ENCODE measurements at regions not wholly inside any gene's neighbourhood (a gene's known extent, or its start where the extent isn't known, plus 50 kb on each side); places are given as distances from the start of the nearest gene placed in this dataset.

DNA sequence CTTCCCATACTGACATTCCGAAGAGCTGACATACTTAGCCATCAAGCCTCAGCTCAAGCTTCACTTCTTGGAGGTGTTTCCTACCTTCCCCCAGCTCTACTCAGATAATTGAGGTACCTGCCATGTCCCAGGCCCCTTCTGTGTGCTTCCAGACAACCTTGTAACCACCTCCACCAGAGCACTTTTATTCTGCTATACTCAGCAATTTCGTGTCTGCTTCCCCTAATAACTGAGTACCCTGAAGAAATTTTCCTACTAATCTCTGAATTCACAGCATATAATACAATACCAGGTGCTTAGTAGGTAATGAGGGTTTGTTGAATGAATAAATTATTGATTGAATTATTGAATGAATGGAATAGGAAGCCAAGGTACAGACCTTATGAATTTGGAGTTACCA, 605.5 kb downstream of the MID1IP1 start:
- no peaks in the 10 kb centered on the region for H3K4me1 ChIP-seq
- no peak for DNase-seq
- WGBS, 2 donors, result 88 to 92% methylated on average over 2 of the region's 2 CpGs
- no peak overlapping the region for H3K4me3 ChIP-seq
- intact Hi-C loops (cut with DNase I), result no loop called here
- no peaks in the 10 kb centered on the region for H3K9me3 ChIP-seq
- H3K27me3 ChIP-seq, result no peaks in the 10 kb centered on the region
- TF ChIP-seq EP300 (IDR thresholded peaks at IDR 0.05) (no peak), POLR2A (IDR thresholded peaks at IDR 0.05) (no peak), POLR2AphosphoS5 (IDR thresholded peaks at IDR 0.05) (no peak)
- TF ChIP-seq, protein P1, sequence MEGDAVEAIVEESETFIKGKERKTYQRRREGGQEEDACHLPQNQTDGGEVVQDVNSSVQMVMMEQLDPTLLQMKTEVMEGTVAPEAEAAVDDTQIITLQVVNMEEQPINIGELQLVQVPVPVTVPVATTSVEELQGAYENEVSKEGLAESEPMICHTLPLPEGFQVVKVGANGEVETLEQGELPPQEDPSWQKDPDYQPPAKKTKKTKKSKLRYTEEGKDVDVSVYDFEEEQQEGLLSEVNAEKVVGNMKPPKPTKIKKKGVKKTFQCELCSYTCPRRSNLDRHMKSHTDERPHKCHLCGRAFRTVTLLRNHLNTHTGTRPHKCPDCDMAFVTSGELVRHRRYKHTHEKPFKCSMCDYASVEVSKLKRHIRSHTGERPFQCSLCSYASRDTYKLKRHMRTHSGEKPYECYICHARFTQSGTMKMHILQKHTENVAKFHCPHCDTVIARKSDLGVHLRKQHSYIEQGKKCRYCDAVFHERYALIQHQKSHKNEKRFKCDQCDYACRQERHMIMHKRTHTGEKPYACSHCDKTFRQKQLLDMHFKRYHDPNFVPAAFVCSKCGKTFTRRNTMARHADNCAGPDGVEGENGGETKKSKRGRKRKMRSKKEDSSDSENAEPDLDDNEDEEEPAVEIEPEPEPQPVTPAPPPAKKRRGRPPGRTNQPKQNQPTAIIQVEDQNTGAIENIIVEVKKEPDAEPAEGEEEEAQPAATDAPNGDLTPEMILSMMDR (IDR thresholded peaks at IDR 0.05), result no peak
- no peak overlapping the region for H3K27ac ChIP-seq
- no peaks in the 10 kb centered on the region for H3K36me3 ChIP-seq

DNA sequence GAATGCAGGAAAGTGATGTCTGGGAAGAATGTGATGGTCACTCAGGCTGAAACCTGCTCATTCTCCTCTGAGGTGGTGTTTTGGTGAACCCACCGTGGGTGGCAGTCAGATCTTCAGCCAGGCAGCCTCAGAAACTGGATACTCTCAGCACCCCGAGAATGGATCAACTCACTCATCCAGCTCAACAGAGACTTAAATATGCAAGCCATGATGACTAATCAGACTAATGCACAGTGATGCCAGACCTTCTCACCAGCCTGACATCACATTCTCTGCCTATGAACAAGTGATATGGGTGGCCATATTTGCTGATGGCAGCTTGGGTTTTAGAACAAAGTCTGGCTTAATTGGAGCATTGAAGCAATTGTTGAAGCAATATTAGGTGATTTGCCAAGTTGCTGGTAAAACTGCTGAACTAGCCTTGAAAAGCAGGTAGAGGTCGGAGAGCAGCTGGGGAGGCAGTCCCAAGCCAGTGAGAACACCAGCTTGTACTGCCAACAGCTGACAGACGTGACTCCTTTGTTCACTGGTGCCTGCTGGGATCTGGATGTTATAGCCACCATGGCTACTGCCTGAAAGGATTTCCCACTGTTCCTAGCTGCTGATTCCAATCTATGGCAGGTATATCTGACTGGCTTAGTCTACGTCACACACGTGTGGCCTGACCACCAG, 608.1 kb downstream of the MID1IP1 start:
- TF ChIP-seq, protein P1 (IDR thresholded peaks at IDR 0.05), result no peak
- TF ChIP-seq POLR2AphosphoS5 (IDR thresholded peaks at IDR 0.05) (no peak), POLR2A (IDR thresholded peaks at IDR 0.05) (no peak), EP300 (IDR thresholded peaks at IDR 0.05) (no peak)
- Histone ChIP-seq H3K4me1 (no peaks in the 10 kb centered on the region), H3K9me3 (no peaks in the 10 kb centered on the region), H3K36me3 (no peaks in the 10 kb centered on the region), H3K27me3 (no peaks in the 10 kb centered on the region), H3K4me3 (no peak overlapping the region), H3K27ac (no peak overlapping the region)
- intact Hi-C loops (cut with DNase I), result no loop called here
- 89 to 92% methylated on average over 6 of the region's 6 CpGs for WGBS, 2 donors
- no peak for DNase-seq

DNA sequence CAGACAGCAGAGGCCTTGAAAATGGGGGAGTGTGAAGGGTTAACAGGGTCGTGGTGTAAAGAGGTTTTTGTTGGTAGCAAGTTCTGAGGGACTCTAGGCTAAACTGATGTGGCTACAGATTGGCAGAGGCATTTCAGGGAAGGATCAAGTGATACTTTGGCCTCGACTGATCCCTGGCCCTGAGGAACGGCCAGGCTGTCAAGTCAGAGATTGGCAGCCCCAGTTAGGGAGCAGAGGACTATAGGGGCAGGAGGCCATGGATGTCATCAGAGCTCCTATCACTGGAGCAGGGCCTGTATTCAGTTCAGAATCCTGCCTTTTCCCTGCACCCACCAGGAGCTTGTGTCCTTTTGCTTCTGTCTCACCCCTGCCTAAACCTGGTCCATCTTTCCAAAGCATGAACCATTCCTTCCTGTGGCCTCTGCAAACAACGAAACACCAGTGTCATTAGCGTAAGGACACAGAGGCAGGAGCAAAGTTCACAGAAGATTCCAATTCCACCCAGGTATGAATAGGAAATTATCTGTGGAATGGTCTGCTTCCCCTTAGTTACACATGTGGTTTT, 613.1 kb downstream of the MID1IP1 start:
- TF ChIP-seq POLR2AphosphoS5 (IDR thresholded peaks at IDR 0.05) (no peak), EP300 (IDR thresholded peaks at IDR 0.05) (no peak), POLR2A (IDR thresholded peaks at IDR 0.05) (no peak)
- TF ChIP-seq, protein P1 (IDR thresholded peaks at IDR 0.05), result no peak
- Histone ChIP-seq H3K36me3 (no peaks in the 10 kb centered on the region), H3K4me3 (no peak overlapping the region), H3K4me1 (peaks cover 0 to 6% (median 2%) of the 10 kb centered on the region in 4 donors), H3K9me3 (no peaks in the 10 kb centered on the region), H3K27me3 (no peaks in the 10 kb centered on the region), H3K27ac (no peak overlapping the region)
- intact Hi-C loops (cut with DNase I), result no loop called here
- DNase-seq, result no peak
- WGBS, 2 donors, result 53 to 77% methylated on average over 5 of the region's 5 CpGs

DNA sequence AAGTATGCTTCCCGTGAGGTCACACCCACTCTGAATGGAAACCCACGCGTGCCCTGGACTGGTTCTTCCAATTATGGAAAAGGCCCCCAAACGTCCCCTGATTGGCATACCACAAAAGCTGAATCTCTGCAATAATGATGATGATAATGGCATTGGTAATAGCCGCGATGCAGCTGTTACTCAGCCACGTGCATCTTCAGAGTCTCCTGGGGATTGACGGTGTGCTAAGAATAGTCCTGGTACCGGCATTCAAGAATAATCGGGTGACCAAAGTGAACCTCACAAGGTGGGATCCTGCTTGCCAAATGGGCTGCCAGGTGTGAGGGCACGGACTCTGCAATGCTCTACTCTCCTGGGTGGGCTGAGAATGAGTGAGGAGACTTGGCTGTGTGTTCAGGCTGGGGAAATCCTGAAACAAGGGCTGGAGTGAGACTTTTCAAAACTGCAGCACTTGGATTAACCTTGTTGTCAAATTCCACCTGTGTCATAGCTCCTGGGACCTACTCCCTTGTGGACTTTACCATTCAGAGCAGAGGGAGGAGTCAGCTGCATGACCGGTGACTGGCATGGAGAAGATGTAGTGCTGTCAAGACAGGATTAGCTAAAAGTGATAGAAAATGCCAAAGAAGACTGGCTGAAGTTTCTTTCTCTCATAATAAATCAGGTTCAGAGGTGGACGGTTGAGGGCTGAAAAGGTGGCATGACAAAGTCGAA, 615.4 kb downstream of the MID1IP1 start:
- intact Hi-C loops (cut with DNase I), result no loop called here
- DNase-seq, result no peak
- no peaks in the 10 kb centered on the region for H3K27me3 ChIP-seq
- no peaks in the 10 kb centered on the region for H3K9me3 ChIP-seq
- TF ChIP-seq POLR2AphosphoS5 (IDR thresholded peaks at IDR 0.05) (no peak), POLR2A (IDR thresholded peaks at IDR 0.05) (no peak)
- TF ChIP-seq, protein P1 (IDR thresholded peaks at IDR 0.05), result no peak
- H3K4me1 ChIP-seq, result peaks cover 0 to 7% (median 4%) of the 10 kb centered on the region in 4 donors
- 78 to 91% methylated on average over 14 of the region's 14 CpGs for WGBS, 2 donors
- no peak overlapping the region for H3K27ac ChIP-seq
- H3K36me3 ChIP-seq, result no peaks in the 10 kb centered on the region
- H3K4me3 ChIP-seq, result no peak overlapping the region
